Stimulated activated memory B cell treated with anti-CD40 and anti-IgM and Interleukin-4, amounts not matched to agents 10 μg/mL and 1 μg/mL and 100 μg/mL, for 72 hours (primary cell): ENCODE measurements at regions not wholly inside any gene's neighbourhood (a gene's known extent, or its start where the extent isn't known, plus 50 kb on each side); places are given as distances from the start of the nearest gene placed in this dataset.

Experiments
- ATAC-seq: fragments of 150-1000 bp; cut with Tn5 transposase; 2 replicates; pipeline ENCODE4 v1.10.0; 2021
- H3K27ac Mint-ChIP-seq: one replicate; pipeline ENCODE4 v1.8.0; 2022; ENCODE audit warnings: mild to moderate bottlenecking, mixed read lengths
- H3K27me3 Mint-ChIP-seq: one replicate; pipeline ENCODE4 v1.8.0; 2022; ENCODE audit warnings: mixed read lengths
- H3K36me3 Mint-ChIP-seq: one replicate; pipeline ENCODE4 v1.8.0; 2022; ENCODE audit warnings: mixed read lengths
- H3K4me1 Mint-ChIP-seq: one replicate; pipeline ENCODE4 v1.8.0; 2022; ENCODE audit warnings: mixed read lengths
- H3K4me3 Mint-ChIP-seq: one replicate; pipeline ENCODE4 v1.8.0; 2022; ENCODE audit warnings: mild to moderate bottlenecking, moderate library complexity, mixed read lengths
- H3K9me3 Mint-ChIP-seq: one replicate; pipeline ENCODE4 v1.8.0; 2022; ENCODE audit warnings: mixed read lengths

- H3K4me3 Mint-ChIP-seq: no peak overlapping the region
- H3K36me3 Mint-ChIP-seq: no peaks in the 10 kb centered on the region
- H3K9me3 Mint-ChIP-seq: no peaks in the 10 kb centered on the region
- no peaks in the 10 kb centered on the region for H3K4me1 Mint-ChIP-seq
- H3K27me3 Mint-ChIP-seq: no peaks in the 10 kb centered on the region
- H3K27ac Mint-ChIP-seq: no peak overlapping the region
- no peak for ATAC-seq
Observed at GRCh38 chr13:80137994-80138393, 202.9 kb downstream of the SPRY2 start.

GRCh38 chr13:80134346-80134745 lies 206.6 kb downstream of the SPRY2 start:
- no peaks in the 10 kb centered on the region for H3K27me3 Mint-ChIP-seq
- H3K9me3 Mint-ChIP-seq: no peaks in the 10 kb centered on the region
- H3K27ac Mint-ChIP-seq: no peak overlapping the region
- no peak for ATAC-seq
- H3K4me1 Mint-ChIP-seq: no peaks in the 10 kb centered on the region
- no peaks in the 10 kb centered on the region for H3K36me3 Mint-ChIP-seq
- H3K4me3 Mint-ChIP-seq: no peak overlapping the region

DNA sequence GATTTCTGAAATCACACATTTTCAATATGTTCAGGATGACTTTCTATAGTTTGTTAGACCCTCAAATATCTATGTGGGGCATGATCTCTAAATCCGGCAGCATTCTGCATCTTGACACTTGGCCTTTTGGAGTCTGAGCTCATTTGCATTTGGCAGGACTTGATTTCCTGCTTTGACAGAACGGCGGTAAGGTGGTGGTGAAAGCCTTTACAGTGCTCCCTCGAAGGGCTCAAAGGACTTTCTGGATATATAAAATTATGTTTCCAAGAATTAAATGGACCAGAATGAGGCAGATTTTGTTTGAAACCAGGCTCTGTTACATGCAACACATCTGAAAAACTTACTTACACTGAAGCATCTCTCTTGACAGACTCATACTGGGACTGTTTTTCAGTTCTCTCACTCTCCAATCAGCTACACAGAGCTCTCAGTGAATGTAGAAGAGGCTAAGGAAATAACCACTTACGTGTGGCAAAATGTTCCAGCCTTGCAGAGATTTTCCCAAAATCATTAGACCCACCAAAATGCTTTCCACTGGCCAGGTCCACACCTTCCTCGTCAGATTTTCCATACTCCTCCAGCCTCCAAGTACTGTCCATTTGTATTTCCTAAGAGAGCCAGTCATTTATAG lies 207.2 kb downstream of the SPRY2 start:
- Mint-ChIP-seq H3K4me3 (no peak overlapping the region), H3K27ac (no peak overlapping the region), H3K36me3 (no peaks in the 10 kb centered on the region), H3K4me1 (no peaks in the 10 kb centered on the region), H3K27me3 (no peaks in the 10 kb centered on the region), H3K9me3 (no peaks in the 10 kb centered on the region)
- no peak for ATAC-seq

- Mint-ChIP-seq H3K4me3 (no peak overlapping the region), H3K9me3 (no peaks in the 10 kb centered on the region), H3K4me1 (no peaks in the 10 kb centered on the region), H3K36me3 (no peaks in the 10 kb centered on the region), H3K27ac (no peak overlapping the region), H3K27me3 (no peaks in the 10 kb centered on the region)
- no peak for ATAC-seq
Observed at GRCh38 chr13:80132741-80133601, 208.0 kb downstream of the SPRY2 start.

DNA sequence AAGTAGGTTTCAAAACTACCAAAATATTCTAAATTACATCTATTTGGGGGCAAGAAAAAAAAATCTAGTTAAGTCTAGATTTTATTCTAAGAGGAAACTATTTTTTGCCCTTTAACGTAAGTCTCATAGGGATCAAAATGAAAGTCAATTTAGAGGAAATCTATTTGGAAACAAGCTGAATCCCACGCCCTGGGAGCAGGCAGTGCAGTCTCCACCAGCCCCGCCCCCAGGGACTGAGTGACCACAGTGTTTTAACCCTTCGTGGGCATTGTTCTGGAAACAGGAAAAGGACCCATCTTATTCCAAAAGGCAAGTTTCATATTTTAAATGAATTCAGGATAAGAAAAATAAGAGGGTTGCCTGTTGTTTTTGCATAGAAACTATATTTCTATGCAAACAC lies 209.7 kb downstream of the SPRY2 start:
- no peaks in the 10 kb centered on the region for H3K36me3 Mint-ChIP-seq
- no peak overlapping the region for H3K27ac Mint-ChIP-seq
- no peaks in the 10 kb centered on the region for H3K27me3 Mint-ChIP-seq
- H3K4me1 Mint-ChIP-seq: peaks cover 5% of the 10 kb centered on the region
- no peak overlapping the region for H3K4me3 Mint-ChIP-seq
- no peaks in the 10 kb centered on the region for H3K9me3 Mint-ChIP-seq
- no peak for ATAC-seq

GRCh38 chr13:80126389-80127068 lies 214.4 kb downstream of the SPRY2 start:
- Mint-ChIP-seq H3K36me3 (no peaks in the 10 kb centered on the region), H3K4me3 (no peak overlapping the region), H3K27ac (no peak overlapping the region), H3K9me3 (no peaks in the 10 kb centered on the region), H3K4me1 (peaks cover 5% of the 10 kb centered on the region), H3K27me3 (no peaks in the 10 kb centered on the region)
- ATAC-seq: no peak

GRCh38 chr13:80123945-80124344 lies 217.0 kb downstream of the SPRY2 start:
- Mint-ChIP-seq H3K4me3 (no peak overlapping the region), H3K4me1 (peaks cover 5% of the 10 kb centered on the region), H3K9me3 (no peaks in the 10 kb centered on the region), H3K27ac (no peak overlapping the region), H3K36me3 (no peaks in the 10 kb centered on the region), H3K27me3 (no peaks in the 10 kb centered on the region)
- ATAC-seq: no peak

DNA sequence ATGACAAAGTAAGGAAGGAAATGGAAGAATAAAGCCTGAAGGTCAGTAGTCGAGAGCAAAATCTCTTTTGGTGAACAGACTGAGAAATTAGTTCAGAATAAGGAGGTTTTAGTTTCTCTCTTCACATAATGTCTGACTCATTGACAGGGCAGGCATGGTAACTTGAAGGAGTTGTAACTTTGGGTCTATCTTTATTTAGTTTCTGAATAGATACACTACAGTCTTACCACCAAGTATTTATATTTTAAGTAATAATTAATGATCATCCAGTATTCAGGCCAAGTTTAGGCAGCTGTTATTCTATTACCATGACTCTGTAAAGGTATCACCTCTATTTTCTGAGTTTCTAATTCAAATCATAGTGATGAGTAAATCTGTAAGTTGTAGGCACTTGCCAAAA lies 219.9 kb downstream of the SPRY2 start:
- Mint-ChIP-seq H3K27me3 (no peaks in the 10 kb centered on the region), H3K27ac (no peak overlapping the region), H3K4me3 (no peak overlapping the region), H3K36me3 (no peaks in the 10 kb centered on the region), H3K9me3 (no peaks in the 10 kb centered on the region), H3K4me1 (no peaks in the 10 kb centered on the region)
- no peak for ATAC-seq

- Mint-ChIP-seq H3K9me3 (no peaks in the 10 kb centered on the region), H3K36me3 (no peaks in the 10 kb centered on the region), H3K27ac (no peak overlapping the region), H3K4me3 (no peak overlapping the region), H3K27me3 (no peaks in the 10 kb centered on the region), H3K4me1 (no peaks in the 10 kb centered on the region)
- no peak for ATAC-seq
Observed at GRCh38 chr13:80118506-80118905, 222.4 kb downstream of the SPRY2 start.

- ATAC-seq: no peak
- Mint-ChIP-seq H3K4me3 (no peak overlapping the region), H3K27ac (no peak overlapping the region), H3K27me3 (no peaks in the 10 kb centered on the region), H3K9me3 (no peaks in the 10 kb centered on the region), H3K36me3 (no peaks in the 10 kb centered on the region), H3K4me1 (no peaks in the 10 kb centered on the region)
Observed at GRCh38 chr13:80118099-80118498, 222.8 kb downstream of the SPRY2 start.

- Mint-ChIP-seq H3K4me1 (no peaks in the 10 kb centered on the region), H3K9me3 (no peaks in the 10 kb centered on the region), H3K27me3 (no peaks in the 10 kb centered on the region), H3K4me3 (no peak overlapping the region), H3K36me3 (no peaks in the 10 kb centered on the region), H3K27ac (no peak overlapping the region)
- ATAC-seq: no peak
Observed at GRCh38 chr13:80117515-80117914, 223.4 kb downstream of the SPRY2 start.

DNA sequence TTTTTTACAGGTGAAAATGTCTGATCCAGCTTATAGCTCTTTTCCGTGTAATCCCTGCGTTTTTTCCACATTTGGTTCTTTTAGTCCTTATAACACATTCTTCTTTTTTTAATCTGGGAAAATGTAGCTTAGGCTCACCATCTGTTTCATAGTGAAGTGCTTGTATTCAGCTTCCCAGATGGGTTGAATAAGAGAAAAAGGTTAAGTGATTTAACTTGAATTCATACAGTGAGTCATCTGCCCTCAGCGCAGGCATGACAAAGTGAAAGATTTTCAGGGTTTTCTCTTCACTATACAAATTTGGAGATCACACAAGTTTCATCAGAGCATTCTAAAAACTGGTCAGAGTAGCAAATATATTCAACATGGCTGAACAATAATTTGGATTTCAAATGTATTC lies 224.8 kb downstream of the SPRY2 start:
- no peak for ATAC-seq
- Mint-ChIP-seq H3K4me1 (no peaks in the 10 kb centered on the region), H3K27me3 (no peaks in the 10 kb centered on the region), H3K4me3 (no peak overlapping the region), H3K9me3 (peaks cover 3% of the 10 kb centered on the region), H3K27ac (no peak overlapping the region), H3K36me3 (no peaks in the 10 kb centered on the region)

DNA sequence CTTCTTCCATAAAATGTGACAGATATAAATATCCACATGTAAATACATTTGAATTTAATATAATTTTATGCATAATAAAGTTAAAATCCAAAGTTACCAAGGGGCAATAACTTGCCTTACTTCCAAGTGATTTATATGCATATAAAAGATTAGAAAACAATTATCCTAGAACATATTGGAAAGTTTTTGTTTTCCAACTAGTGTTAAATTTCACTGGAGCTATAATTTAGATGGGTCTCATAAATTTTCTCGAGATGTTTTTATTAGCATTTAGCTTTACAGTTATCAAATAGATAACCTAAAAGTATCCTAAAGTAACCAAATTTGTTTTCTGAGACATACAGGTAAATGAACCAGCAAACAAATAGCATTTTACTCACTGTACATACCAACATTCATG lies 225.3 kb downstream of the SPRY2 start:
- Mint-ChIP-seq H3K4me1 (no peaks in the 10 kb centered on the region), H3K36me3 (no peaks in the 10 kb centered on the region), H3K4me3 (no peak overlapping the region), H3K27ac (no peak overlapping the region), H3K27me3 (no peaks in the 10 kb centered on the region), H3K9me3 (peaks cover 3% of the 10 kb centered on the region)
- no peak for ATAC-seq

- no peak for ATAC-seq
- peaks cover 3% of the 10 kb centered on the region for H3K9me3 Mint-ChIP-seq
- H3K27me3 Mint-ChIP-seq: no peaks in the 10 kb centered on the region
- no peaks in the 10 kb centered on the region for H3K36me3 Mint-ChIP-seq
- H3K4me1 Mint-ChIP-seq: peaks cover 6% of the 10 kb centered on the region
- H3K4me3 Mint-ChIP-seq: no peak overlapping the region
- H3K27ac Mint-ChIP-seq: no peak overlapping the region
Observed at GRCh38 chr13:80113714-80114454, 227.0 kb downstream of the SPRY2 start.

GRCh38 chr13:80109303-80109702 lies 231.6 kb downstream of the SPRY2 start:
- Mint-ChIP-seq H3K4me3 (no peak overlapping the region), H3K4me1 (peaks cover 6% of the 10 kb centered on the region), H3K27me3 (no peaks in the 10 kb centered on the region), H3K36me3 (no peaks in the 10 kb centered on the region), H3K27ac (no peak overlapping the region), H3K9me3 (peaks cover 6% of the 10 kb centered on the region)
- no peak for ATAC-seq
